GM19099 (cell line): ENCODE measurements at regions not wholly inside any gene's neighbourhood (a gene's known extent, or its start where the extent isn't known, plus 50 kb on each side); places are given as distances from the start of the nearest gene placed in this dataset.

Experiments used
- POLR2A ChIP-seq: IDR thresholded peaks from 3 replicates; pipeline ENCODE4 v1.6.1; 2011; ENCODE audit warnings: low read depth; ENCODE audit not compliant: insufficient read length; ENCODE audit errors: extremely low read depth

DNA sequence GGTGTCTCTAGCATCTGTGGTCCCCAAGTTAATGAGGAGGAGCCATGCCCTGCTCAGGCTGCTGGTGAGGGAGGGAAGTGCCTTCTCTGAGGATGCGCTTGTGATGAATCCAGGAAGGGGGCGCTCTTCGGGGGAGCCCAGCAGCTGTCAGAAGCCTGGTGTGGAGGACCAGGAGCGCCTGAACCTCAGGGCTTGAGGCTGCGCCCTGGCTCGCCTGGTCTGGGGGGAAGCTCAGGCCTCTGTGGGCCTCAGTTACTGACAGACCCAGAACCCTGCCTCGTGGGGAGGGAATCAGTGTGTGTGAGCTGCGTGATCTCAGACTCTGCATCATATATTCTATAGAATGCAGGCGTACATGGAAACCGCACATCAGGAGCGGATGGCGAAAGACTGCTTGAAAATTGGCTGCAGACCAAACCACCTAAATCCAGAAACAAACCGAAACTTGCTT, 126.1 kb downstream of the SEC14L1 start:
- no peak for TF ChIP-seq POLR2A

DNA sequence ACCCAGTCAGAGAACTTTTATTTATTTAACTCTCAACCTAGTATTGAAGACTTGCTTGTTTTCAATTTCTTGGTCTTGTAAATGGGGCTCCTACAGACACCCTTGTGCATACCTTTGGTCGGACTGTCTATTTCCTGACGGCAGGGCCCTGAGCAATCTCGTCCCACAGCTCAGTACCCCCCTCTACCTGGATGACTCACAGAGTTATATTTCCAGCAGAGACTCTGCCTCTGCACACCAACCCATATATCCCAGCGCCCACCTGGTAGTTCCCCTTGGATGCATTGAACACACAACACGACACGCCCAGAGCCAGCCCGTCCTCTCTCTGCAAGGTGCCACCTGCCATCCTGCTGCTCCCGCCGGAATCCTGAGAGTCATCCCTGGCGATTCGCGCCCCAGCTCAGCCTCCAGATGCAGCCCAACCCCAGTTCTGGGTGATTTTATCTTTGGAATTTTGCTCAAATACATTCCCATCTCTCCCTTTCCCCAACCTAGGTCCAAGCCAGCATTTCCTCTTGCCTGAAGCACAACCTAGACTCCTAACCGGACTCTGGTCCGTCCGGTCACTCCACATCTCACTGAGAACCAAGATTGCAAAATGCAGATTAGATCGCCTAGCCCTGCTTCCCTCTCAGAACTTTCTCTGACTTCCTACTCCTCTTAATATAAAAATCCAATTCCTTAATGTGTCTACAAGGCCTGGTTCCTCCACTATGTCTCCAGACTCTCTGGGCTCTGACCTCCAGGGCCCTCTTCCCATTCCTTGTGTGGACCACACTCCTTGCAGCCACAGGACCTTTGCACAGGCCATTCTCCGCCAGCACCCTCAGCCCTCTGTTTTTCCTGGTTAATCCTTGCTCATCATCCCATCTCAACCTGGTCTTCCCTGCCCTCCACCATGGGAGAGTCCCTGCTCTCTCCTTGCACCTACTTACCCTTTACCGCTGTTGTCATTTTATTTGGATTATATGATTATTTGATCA, 129.2 kb downstream of the SEC14L1 start:
- no peak for TF ChIP-seq POLR2A

- no peak for TF ChIP-seq POLR2A
Observed at GRCh38 chr17:77271411-77271810, 130.6 kb downstream of the SEC14L1 start.

GRCh38 chr17:77273397-77274085, 132.8 kb downstream of the SEC14L1 start:
- no peak for TF ChIP-seq POLR2A

DNA sequence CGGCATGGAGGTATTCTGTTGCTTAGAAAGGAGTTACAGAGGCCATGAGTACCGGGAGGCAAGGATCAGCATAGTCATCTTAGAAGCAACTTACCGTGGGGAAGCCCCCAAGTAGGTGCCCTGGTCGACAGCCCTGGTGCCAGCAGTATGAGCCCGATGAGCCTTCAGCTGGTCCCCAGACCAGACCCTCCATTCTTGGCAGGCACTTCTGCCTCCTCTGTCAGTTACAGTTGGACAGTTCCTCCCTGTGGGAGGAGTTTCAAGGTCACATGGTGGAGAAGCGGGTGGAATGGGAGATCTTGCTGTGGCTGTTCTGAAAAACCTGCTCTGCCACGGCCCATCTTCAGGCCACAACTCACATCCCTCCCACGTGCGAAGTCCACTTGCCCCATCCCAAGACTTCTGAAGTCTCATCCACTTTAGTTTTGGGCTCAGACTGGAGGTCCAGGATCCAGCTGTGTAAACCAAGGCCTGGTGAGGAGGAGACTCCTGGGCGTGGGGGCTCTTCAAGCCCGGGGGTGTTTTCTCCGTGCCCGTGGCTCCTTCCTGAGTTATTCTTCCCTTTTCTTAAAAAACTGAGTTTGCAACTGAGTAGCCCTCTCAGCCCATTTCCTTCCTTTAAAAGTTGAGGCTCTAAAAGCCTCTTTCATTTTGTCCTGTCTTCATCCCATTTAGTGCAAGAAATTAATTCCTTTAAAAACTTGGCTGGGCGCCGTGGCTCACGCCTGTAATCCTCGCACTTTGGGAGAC, 133.5 kb downstream of the SEC14L1 start:
- no peak for TF ChIP-seq POLR2A

DNA sequence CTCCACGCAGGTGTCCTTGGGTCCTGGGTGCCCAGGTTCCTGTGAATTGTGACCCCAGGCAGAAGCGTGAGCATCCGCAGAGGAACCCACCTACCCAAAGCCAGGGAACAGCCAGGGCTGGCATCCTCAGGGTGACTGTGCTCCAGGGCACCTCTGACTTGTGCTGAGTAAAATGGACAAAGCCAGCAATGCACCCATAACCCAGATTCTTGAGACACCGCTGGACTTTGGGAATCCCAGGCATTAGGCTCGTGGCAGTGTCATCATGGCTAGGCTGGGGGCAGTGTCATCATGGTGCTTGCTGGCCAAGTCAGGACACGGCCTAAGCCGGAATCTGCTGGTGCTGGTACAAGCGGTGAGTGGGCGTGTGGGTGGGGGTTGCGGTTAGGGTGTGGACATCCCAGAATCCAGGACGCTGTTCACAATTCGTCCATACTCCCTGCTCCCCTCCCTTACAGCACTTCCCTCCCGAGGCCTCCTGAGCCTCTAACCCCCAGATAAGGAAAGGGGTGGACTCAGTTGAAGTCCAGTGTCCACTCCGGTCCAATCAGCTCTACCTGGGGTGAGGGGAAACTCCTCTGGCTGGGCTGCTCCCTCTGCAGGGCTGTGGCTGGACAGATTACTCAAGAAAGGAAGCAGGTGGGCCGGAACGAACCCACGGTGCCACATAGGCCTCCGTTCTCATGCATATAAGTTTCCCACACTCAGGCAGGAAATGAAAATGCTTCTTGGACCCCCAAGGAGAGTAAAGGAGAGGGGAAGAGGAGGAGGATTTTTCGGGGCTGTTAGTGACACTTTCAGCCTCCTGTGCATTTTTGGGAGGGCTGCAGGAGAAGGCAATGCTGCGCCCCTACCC, 138.9 kb downstream of the SEC14L1 start:
- TF ChIP-seq POLR2A: no peak

DNA sequence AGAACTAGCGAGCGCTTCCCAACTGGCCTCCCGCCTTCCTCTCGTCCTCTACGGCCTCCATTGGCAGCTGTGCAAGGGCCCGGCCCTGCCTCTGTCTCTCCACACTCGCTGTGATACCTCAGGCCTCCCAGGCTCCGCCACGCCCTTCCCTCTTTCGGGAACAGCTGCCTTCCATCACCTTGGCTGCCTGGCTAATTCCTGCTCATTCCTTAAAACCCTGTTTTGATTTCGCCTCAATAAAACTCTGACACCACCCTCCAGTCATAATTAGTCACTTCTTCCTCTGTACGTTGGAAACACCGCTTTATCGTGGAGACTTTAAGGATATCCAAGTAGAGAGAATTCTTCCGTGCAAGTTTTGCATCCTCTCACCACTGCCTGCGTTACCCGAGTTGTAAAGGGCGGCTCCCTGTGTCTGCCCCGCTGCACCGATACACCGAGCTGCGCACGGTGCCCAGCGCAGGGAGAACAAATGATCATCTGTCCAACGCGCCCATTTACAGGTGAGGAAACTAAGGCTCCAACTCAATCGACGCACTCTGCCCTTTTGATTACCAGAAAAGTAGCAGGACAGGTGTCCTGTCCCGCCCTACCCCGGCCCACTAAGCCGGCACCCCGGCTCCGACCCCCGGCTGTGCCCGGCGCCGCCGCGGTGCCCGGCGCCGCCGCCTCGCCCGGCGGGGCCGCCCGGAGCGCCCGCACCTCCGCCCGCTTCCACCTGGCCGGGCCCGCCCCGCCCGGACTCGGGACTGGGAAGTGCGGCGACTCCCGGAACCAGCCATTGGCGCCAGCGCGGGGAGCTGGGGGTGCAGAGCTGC, 139.7 kb downstream of the SEC14L1 start:
- TF ChIP-seq POLR2A: no peak

- TF ChIP-seq POLR2A: no peak
Observed at GRCh38 chr17:77281122-77281903, 140.5 kb downstream of the SEC14L1 start.

DNA sequence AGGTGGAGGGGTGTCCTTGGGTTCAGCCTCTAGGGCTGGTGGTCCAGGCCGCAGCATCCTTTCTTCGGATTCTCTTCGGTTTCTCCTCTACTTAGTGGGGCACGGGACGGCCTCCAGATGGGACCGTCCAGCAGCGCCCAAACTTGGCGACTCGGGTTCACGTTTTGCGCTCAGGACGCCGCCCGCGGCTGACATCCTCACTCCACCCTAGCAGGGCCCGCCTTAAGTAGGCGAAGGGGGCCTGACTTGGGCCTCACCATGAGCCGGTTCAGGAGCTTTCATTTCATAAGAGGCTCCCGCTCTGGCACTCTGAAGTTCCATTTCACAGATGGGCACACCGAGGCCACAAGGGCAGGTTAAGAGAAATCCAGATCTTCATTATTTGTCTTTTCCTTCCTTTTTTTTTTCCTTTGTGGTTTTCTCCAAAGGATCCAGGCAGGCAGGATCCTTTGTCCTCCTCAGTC, 141.2 kb downstream of the SEC14L1 start:
- no peak for TF ChIP-seq POLR2A

GRCh38 chr17:77282524-77283515, 142.1 kb downstream of the SEC14L1 start:
- TF ChIP-seq POLR2A: no peak

DNA sequence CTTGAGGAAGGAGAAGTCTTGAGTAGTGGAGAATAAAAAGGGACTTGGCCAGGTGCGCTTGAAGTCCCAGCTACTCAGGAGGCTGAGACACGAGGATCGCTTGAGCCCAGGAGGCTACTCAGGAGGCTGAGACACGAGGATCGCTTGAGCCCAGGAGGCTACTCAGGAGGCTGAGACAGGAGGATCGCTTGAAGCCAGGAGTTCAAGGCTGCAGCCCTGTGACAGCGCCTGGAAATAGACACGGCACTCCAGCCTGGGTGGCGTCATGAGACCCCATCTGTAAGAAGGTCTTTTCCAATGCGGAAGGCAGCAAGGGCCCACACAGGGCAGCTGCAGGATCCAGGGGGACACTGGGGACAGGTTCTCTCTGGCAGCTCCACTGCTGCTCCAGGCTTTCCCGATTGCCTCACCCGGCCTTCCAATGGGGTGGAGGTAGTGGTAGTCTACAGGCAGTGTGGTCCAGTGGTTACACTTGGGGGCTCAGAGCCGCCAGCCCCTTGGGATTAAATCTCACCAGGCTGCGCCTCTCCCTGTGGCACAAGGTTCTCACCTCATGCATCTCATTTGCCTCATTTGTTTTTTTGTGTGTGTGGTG, 143.4 kb downstream of the SEC14L1 start:
- TF ChIP-seq POLR2A: no peak
